Colonic mucosa (tissue), 4 donors: ENCODE measurements at regions not wholly inside any gene's neighbourhood (a gene's known extent, or its start where the extent isn't known, plus 50 kb on each side); places are given as distances from the start of the nearest gene placed in this dataset.

Experiments
- DNase-seq: peaks from one replicate; pipeline ENCODE4 v3.0.0-alpha.2; 2020
- H3K27ac ChIP-seq: fragments of 200-600 bp; one replicate; pipeline ENCODE4 v1.8.0; 2021
- H3K27me3 ChIP-seq: fragments of 200-600 bp; one replicate; pipeline ENCODE4 v1.8.0; 2021
- H3K36me3 ChIP-seq: fragments of 200-600 bp; one replicate; pipeline ENCODE4 v1.8.0; 2021
- H3K4me1 ChIP-seq: fragments of 200-600 bp; one replicate; pipeline ENCODE4 v1.8.0; 2021; ENCODE audit warnings: mild to moderate bottlenecking
- H3K4me3 ChIP-seq: fragments of 200-600 bp; one replicate; pipeline ENCODE4 v1.8.0; 2021
- H3K9ac ChIP-seq, 2 donors: one replicate each; pipeline ENCODE4 v1.7.0; 2013; ENCODE audit warnings: control low read depth in 2 of 2, low read depth in 2 of 2, low read length in 2 of 2
- H3K9me3 ChIP-seq: fragments of 200-600 bp; one replicate; pipeline ENCODE4 v1.8.0; 2021
- intact Hi-C: fragments of 100-400 bp; cut with DNase I; formaldehyde crosslinking; loops from one replicate; pipeline ENCODE4 v1.14.1; 2022
- TF ChIP-seq, protein P1 (sequence below): fragments of 200-600 bp; IDR thresholded peaks from one replicate; pipeline ENCODE4 v1.8.0; 2022; ENCODE audit warnings: antibody characterized with exemption, mild to moderate bottlenecking
- donor health status: healthy.
- donor health status: DM: no; HTN: no; CAD: no.
- donor health status: DM: no; HTN: no; CAD: no.

DNA sequence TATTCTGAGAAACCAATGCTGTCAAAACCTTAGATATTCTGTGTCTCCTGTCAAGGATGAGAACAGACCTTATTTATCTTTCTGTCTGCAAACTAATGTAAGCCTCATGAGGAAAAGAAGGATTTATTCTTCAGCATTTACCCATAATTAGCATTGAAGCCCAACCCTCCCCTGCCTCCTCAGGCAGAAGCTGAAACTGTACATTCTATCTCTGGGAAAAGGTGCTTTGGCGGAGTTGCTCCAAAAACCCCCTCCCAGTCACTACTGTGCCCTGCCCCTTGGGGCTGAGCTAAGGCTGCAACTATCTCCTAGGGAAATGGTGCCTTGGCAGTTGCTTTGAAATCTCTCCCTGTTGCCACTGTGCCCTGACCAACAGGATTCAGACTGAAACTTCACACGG is 106.2 kb upstream of the TLR4 start:
- no peaks in the 10 kb centered on the region for H3K4me1 ChIP-seq
- no peak overlapping the region for H3K27ac ChIP-seq
- DNase-seq = no peak
- H3K9ac ChIP-seq = no peak overlapping the region
- no peak overlapping the region for H3K4me3 ChIP-seq
- TF ChIP-seq, protein P1, sequence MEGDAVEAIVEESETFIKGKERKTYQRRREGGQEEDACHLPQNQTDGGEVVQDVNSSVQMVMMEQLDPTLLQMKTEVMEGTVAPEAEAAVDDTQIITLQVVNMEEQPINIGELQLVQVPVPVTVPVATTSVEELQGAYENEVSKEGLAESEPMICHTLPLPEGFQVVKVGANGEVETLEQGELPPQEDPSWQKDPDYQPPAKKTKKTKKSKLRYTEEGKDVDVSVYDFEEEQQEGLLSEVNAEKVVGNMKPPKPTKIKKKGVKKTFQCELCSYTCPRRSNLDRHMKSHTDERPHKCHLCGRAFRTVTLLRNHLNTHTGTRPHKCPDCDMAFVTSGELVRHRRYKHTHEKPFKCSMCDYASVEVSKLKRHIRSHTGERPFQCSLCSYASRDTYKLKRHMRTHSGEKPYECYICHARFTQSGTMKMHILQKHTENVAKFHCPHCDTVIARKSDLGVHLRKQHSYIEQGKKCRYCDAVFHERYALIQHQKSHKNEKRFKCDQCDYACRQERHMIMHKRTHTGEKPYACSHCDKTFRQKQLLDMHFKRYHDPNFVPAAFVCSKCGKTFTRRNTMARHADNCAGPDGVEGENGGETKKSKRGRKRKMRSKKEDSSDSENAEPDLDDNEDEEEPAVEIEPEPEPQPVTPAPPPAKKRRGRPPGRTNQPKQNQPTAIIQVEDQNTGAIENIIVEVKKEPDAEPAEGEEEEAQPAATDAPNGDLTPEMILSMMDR = no peak
- H3K36me3 ChIP-seq = no peaks in the 10 kb centered on the region
- no peaks in the 10 kb centered on the region for H3K27me3 ChIP-seq
- intact Hi-C loops = no loop called here
- no peaks in the 10 kb centered on the region for H3K9me3 ChIP-seq

DNA sequence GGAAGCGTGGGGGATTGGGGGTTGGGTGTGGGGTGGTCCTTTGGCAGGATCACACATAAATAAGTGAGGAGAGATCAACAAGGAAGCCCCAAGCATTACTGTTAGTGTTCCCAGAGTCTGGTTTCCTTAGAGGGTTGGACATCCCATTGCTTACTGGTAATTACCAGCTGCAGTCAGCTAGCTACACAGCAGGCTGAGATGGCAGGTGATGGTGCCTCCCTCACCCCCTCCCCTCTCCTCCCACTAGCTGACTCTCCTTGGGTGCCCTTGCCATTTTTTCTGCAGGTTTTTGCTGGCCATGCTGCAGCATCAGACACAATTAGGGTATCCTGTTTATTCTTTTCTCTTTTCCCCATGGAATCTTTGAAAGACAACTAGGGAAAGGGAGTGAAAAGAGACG is 107.5 kb upstream of the TLR4 start:
- TF ChIP-seq, protein P1 = no peak
- Histone ChIP-seq H3K4me1 (no peaks in the 10 kb centered on the region), H3K9me3 (no peaks in the 10 kb centered on the region), H3K36me3 (no peaks in the 10 kb centered on the region), H3K9ac (no peak overlapping the region), H3K4me3 (no peak overlapping the region), H3K27me3 (no peaks in the 10 kb centered on the region), H3K27ac (no peak overlapping the region)
- no peak for DNase-seq
- intact Hi-C loops = no loop called here

DNA sequence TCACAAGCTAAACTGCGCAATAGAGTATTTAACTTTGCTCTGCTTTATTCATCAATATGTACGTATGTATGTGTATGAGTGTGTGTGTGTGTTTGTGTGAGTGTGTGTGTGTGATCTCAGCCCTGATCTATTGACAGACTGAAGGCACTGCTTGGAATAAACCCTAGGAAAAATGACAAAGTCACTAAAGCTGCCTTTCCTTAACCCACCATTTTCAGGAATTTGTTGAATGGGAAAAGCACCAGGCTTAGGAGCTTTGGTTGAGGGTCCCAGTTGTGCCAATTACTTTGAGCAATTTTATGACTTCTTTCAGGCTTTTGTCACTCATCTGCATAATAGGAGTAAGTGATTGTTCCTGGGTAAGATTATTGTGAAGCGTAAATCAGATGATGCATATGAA is 108.6 kb upstream of the TLR4 start:
- Histone ChIP-seq H3K4me3 (no peak overlapping the region), H3K36me3 (no peaks in the 10 kb centered on the region), H3K4me1 (no peaks in the 10 kb centered on the region), H3K27me3 (no peaks in the 10 kb centered on the region), H3K9me3 (no peaks in the 10 kb centered on the region), H3K27ac (no peak overlapping the region), H3K9ac (no peak overlapping the region)
- intact Hi-C loops = no loop called here
- DNase-seq = no peak
- TF ChIP-seq, protein P1 = no peak

DNA sequence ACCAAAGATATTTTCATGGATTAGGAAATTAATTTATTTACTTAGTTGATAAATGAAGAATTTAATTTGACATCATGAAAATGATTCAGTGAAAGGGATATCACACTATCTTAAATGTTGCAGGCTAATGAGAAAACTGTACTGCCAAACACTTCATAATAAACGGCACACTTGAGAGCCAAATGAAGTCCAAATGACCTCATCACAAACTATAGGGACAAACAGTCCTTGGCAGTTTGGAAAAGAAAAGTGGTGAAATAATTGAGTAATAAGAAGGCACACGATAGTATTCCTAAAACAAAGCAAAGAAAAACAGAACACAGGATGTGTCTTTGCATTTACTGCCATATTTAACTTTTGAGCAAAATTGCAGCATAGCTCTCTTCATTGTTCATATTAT is 116.9 kb upstream of the TLR4 start:
- H3K36me3 ChIP-seq = no peaks in the 10 kb centered on the region
- H3K27me3 ChIP-seq = no peaks in the 10 kb centered on the region
- no peak overlapping the region for H3K4me3 ChIP-seq
- H3K27ac ChIP-seq = no peak overlapping the region
- intact Hi-C loops = no loop called here
- no peak overlapping the region for H3K9ac ChIP-seq
- no peak for DNase-seq
- H3K9me3 ChIP-seq = no peaks in the 10 kb centered on the region
- TF ChIP-seq, protein P1 = no peak
- no peaks in the 10 kb centered on the region for H3K4me1 ChIP-seq

DNA sequence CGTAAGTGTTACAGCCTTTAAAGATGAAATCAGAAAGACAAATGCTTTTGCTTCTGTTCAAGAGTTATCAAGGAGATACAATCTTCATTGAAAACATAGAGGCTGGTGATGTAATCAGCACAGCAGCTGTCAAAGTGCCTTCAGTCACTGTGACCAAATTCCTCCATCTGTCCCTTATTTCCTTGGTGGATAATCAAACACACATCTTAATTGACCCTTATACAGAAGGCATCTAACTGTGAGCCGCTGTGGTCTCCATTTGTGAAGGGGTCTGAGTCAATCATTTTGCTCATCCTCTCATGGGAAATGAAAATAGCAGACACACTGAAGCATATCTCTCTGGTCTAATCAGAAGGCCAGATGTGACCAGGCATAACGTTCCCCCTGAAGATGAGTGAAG is 130.1 kb upstream of the TLR4 start:
- no peak for DNase-seq
- Histone ChIP-seq H3K9ac (no peak overlapping the region), H3K4me3 (no peak overlapping the region), H3K27ac (no peak overlapping the region), H3K9me3 (no peaks in the 10 kb centered on the region), H3K36me3 (no peaks in the 10 kb centered on the region), H3K4me1 (no peaks in the 10 kb centered on the region), H3K27me3 (no peaks in the 10 kb centered on the region)
- TF ChIP-seq, protein P1 = no peak
- intact Hi-C loops = no loop called here

DNA sequence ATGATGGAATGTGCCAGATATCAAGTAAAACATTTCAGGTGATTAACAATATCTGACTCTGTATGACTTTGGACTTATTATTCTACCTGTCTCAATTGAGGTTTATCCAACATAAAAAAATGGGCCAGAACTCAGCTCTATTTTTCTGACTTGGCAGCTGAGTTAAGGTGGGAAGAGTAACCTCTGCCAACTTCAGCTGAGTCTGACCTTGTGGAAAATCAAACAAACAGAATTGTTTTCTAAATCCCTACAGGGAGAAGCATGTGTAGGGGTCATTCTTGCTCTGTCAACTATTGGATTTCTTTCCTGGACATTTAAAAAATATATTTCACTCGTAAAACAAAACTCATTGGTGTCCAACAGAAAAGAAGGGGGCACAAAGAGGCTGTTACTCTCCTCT is 139.4 kb upstream of the TLR4 start:
- no peak overlapping the region for H3K9ac ChIP-seq
- H3K27me3 ChIP-seq = no peaks in the 10 kb centered on the region
- H3K4me1 ChIP-seq = no peaks in the 10 kb centered on the region
- H3K36me3 ChIP-seq = no peaks in the 10 kb centered on the region
- no peak overlapping the region for H3K27ac ChIP-seq
- TF ChIP-seq, protein P1 = no peak
- intact Hi-C loops = no loop called here
- no peak for DNase-seq
- no peak overlapping the region for H3K4me3 ChIP-seq
- no peaks in the 10 kb centered on the region for H3K9me3 ChIP-seq
